ENCODE measurements at regions not wholly inside any gene's neighbourhood (a gene's known extent, or its start where the extent isn't known, plus 50 kb on each side); places are given as distances from the start of the nearest gene placed in this dataset.

DNA sequence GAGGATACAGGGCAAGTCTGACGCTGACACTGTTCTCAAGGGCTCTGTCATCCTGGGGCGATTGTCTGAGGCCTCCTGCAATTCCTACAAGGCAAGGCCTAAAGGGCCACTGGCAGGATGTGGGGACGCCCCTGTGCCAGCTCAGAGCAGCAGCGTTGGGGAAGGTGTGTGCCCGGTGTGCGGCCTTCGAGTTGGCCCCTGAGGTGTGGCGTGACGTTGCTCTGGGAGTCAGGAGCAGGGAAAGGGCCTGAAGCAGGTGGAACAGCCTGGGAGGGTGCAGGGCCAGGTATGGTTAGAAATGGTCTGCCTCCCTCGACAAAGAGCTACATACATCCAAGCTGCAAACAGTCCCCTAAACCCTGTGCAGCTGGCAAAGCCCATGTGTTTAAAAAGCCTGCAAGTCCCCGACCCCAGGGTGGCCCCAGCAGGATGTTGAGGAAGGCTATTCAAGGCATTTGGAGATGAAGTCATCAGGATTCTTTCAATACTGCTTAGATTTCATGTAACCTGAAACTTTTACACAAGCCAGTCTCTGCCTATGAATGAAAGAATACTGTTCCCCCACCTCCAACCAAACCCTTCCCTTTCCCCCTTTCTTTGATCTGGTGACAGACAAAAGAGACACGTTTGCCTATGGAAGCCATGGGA lies 142.5 kb upstream of the TNS3 start:
- no peak for DNase-seq

DNA sequence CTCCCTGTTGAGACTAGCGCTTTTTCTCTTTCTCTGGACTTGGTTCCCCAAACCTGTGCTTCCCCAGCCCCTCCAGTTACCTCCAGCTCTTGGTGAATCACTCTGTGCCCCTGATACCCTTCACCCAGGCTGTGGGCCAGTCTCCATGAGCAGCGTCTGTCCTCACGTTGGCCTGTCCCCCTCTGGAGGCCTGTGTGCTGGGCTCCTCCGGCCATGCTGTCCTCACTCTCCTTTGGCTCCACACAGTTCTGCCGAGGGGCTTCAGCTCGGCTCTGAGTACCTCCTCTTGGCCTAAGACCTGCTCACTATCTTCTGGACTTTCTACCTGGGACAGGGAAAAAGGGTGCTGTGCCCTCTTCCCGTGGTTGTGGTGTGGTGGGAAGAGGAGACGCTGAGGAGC lies 140.2 kb upstream of the TNS3 start:
- DNase-seq: no peak

DNA sequence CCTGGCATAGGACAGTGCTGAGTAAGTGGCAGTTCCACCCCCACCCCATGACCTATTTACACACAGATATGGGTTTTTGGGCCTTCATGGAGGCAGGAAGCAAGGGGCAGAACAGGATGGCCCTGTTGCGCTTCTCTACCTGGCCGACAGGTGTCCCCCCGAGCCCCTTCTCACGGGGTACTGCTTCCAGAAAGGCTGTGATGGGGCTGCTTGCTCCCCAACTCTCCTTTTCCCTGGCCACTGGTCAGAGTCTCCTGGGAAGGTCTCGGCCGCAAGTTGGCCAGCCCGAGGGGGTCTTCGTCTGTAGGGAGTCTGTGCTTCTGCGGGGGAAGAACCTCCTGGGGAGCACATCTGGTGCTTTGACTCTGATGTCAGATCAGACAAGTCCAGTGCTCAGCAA lies 139.8 kb upstream of the TNS3 start:
- DNase-seq: no peak

DNA sequence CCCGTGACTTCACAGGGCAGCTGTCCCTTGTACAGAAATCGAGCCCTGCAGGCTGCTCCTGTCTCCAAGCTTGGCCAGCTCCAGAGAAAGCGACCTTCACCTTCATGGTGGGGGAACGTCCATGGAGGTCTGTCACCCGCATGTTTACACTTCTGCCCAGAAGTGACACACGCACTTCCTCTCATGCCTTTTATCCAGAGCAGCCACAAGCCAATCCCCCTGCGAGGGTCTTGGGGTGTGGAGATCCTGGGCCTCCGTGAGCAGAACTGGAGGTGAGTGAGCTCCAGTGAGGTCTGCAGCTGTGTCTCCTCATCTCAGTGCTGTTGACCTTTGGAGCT lies 139.0 kb upstream of the TNS3 start:
- no peak for DNase-seq

DNA sequence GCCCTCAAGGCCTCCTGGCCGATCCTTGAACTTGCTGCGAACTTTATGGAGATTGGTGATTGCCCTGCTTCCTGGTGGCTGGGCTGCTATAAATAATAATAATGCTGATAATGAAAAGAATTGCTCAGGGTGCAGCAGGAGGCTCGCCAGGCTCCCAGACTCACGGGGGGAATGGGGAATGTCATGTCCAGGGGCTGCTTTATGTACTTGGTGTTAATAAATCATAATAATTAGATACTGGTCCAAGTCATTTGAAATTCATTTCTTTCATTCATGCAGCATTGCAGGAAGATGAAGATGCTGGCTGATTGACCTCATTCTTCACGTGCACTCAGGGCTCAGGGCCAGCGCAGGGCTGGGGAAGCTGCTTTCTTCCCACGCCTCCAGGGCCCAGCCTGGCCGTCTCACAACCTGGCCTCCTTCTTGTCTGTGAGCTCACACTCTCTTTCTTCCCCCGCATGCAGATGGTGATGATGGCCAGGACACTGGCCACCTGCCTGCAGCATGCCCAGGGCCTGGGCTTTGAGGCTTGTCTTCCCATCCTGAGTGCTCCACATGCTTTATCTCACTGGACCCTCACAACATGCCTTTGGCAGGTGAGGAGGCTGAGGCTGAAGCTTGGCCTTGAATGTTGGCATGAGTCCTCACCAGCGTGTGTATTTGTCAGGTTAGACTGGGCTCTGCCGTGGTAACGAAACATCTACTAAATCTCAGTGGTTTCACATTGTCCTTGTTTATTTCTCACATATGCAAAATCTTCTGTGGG lies 138.4 kb upstream of the TNS3 start:
- DNase-seq: no peak

DNA sequence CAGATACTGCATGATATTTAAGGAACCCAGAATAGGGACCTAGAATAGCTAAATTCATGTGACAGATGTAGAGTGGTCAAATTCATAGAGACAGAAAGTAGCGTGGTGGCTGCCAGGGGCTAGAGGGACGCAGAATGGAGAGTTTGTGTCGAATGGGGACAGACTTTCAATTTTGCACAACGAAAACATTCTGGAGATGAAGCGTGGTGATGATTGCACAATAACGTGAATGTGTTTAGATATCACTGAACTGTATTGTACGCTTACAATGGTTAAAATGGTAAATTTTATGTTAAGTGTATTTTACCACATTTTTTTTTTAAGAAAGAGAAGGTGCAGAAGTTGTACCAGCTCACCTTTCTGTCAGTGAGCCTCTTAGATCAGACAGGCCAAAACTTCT lies 137.8 kb upstream of the TNS3 start:
- DNase-seq: no peak

DNA sequence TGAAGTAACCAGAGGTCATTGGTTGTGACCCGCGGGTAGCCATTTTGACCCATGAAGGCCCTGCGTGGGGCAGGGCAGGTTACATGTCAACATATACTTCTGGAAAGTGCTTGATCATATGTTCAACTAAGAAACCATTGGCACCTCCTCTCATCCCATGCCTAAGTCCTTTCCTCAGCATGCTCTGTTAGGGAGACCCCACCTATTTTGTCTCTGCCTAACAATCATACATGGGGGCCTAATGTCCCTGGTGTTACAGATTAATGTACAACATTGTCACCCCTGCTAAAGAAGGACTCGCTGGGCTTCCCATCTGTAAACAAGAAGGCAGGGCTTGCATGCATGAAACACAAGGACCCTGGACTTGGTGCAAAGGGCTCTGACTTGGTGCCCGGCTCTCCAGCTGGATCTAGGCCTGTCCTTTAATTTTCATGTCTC lies 133.7 kb upstream of the TNS3 start:
- DNase-seq: no peak

DNA sequence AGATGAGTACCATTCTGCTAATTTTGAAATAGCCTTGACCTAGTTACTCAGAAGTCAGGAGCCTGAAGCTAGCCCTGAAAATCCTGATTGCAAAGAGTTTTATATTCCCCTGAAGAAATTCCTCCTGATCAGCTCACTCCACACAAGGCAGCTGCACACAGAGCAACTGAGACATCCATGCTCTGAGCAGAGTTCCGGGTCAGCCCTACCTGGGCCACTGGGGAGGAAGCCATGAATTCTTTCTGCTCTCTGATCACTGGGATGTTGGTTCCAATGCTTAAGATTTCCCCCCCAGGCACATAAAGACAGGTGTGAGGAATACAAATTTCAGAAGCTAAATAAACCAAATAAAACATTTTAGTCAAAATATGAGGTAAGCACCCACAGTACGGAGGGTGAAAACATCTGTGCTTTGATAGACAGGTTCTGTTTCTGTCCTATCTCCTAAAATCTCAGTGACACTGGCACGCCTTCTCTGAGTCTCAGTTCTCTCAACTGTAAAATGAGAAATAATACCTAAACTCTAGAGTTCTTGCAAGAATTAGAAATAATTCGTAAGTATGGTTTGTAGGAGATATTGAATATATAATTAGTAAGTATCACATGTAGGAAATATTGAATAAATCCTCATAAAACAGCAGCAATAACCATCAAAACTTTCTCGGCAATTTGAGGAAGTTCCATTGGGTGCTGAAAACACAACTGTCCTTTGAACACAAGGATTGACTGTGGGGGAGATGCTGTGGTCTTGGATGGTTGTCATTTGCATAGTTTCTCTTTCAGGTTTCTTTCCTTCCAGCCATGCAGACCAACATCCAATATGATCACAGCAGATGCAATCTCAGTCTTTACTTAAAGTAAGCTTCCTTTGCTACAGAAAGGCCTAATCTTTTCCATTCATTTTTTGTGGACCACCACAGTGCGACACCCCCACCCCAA lies 133.0 kb upstream of the TNS3 start:
- DNase-seq: no peak

DNA sequence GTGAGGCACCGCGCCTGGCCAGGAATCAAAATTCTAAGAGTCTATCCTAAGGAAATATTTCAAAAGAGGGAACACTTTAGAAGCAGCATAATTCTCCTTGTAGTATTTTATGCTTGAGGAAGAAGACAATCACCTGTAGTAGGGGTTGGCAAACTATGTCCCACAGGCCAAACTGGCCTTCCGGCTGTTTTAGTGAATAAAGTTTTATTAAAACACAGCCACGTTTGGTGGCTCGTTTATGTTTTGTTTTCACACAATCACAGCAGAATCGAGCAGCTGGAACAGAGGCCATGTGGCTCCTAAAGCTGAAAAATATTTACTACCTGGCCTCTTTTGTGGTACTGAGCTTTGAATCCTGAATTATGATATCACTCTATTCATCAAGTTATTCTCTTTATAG lies 131.7 kb upstream of the TNS3 start:
- no peak for DNase-seq

DNA sequence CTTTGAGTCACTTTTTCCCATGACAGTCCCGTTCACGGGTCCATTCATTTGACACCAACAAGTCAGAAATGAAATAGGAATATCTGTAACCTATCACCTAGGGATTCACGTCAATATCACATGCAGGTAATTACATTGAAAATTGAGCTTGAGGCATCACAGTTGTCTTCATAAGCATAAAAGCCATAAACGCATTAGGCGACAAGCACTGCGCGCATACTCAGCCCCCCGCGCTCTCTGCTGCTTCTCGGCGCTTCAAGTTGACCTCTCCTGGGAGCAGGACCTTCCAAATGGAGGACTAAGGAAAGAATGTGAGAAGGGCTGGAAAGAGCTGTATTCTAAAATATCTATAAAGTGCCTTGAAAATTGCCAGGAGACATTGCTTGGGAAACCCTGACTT lies 130.5 kb upstream of the TNS3 start:
- no peak for DNase-seq

DNA sequence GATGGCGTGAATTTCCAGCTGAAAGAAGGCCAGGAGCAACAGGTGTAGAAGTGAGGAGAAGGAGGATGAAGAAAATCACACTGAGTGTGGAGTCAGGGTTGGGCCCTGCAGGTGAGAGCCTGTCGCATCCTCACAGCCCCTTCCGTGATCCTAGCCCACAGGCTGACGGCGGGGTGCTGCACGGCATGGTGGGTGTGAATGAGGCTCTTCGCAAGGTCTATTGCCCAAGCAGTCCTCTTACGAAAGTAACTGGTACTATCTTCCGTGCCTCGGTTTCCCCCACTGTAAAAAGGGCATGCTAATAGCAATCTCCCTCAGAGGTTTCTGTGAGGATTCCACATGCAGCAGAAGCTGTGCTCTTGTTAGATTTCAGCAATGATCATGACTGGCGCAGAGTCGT lies 129.9 kb upstream of the TNS3 start:
- DNase-seq: no peak

DNA sequence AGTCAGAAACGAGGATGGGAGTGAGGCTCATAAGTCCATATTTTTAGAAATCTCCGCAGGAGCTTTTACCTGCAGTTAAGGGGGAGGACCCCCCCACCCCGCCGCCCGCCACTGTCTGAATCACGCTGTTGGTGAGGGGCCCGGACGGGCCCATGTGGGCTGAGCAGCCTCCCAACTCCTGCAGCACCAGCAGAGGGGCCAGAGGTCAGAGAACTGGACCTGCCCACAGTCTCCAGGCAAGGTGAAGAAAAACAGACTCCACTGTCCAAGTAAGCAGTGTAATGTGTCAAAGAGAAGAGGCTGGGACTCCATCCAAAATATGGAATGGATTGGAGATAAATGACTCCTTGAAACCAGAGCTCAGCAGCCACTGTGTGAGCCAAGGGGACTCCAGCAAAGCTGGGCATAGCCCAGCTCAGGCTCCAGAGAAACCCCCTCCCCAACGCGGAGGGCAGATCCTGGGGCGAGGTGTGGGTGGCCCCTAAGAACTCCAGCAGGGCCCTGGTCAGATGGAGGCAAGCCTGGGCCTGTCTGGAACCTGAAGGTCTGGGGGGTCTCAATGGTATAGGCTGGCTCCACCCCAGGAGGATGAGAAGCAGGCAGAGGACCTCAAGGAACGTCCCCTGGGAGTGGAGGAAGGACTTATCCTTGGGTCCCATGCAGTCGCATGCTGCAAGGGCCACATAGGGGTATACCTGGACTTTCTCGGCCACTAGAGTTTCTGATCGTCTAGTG lies 128.5 kb upstream of the TNS3 start:
- DNase-seq: no peak

DNA sequence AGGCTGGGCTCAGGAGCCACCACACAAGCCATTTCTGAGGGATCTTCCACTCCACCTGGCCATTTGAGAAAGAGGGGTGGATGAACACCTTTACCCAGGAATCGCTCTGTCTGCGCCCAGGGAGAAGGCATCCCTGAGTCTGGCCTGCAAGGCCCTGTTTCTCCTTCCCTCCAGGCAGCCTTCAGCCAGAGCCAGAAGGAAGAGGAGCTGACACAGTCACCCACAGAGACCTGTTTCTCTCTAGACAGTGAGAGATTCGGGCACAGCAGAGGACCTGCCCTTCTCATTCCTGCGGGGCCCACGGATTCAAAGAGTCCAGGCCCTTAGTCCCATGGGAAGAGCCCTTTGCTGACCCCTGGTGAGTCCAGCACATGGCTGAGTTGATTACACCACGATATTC lies 127.5 kb upstream of the TNS3 start:
- no peak for DNase-seq

DNA sequence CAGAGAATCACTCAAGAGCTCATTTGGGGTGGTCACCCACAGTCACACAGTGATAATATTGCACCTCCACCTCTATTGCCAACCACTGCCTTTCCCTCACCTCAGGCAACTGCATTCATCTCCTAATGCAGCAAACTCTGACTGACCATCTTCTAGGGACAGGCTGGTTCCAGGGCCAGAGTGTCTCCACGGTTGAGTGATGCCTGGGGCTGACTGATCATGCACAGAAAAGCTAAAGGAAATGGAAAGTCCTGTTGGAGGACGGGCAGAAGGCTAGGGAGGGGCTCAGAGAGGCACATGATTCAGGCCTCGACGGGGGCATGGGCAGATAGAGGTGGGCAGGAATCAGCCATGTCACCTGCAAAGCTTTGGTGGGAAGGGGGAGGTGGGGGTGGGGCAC lies 127.1 kb upstream of the TNS3 start:
- DNase-seq: no peak

DNA sequence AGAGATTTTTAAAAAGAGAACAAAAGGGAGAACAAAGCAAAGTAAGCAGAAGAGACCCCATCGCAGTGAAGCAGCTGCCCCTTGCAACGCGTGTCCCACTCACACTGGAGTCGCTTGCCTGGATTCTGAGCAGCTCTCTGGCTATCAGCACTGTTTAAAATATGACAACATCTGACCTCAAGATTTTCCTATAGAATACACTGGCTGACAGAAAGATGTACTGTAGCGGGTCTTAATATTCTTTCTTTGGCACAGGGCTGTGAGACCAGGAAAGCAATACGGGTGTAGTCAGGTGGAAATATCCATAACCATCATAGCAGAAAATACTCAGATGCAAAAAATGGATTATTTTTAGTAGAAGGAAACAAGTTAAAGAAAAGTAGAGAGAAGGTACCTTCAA lies 125.7 kb upstream of the TNS3 start:
- no peak for DNase-seq

DNA sequence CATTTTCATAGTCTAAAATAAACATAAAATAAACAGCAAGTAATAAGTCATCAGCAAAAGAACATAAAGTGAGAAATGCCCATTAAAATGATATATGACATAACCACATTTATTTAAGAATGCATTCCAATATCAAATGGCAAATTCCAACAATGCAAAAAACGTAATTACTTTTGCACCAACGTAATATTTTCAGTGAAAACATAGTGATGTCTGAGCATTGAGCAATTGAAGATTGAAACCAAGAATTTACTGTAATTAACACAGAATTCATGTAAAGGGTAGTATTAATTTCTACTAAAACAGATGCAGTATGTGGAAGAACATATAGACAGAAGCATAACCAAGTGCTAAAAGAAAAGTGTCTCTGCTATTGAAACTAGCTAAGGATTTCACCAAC lies 123.0 kb upstream of the TNS3 start:
- no peak for DNase-seq

DNA sequence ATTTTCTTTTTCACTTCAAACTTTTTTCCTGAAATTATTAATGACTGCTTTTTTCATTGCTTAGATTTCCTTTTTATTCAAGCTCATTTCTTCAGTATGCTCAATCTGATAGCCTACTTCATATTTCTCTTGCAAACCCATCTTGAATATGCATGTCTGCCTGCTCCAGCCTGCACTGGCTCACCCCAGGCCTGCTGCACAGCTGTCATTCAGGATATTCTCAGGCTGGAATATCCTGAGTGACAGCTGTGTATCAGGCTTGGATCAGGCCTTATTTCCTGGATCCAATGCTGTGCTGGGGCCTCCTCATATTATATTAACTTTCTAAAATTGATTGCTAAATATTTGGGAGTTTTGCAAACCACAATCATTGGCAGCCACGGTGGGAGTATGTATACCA lies 120.2 kb upstream of the TNS3 start:
- DNase-seq: no peak

DNA sequence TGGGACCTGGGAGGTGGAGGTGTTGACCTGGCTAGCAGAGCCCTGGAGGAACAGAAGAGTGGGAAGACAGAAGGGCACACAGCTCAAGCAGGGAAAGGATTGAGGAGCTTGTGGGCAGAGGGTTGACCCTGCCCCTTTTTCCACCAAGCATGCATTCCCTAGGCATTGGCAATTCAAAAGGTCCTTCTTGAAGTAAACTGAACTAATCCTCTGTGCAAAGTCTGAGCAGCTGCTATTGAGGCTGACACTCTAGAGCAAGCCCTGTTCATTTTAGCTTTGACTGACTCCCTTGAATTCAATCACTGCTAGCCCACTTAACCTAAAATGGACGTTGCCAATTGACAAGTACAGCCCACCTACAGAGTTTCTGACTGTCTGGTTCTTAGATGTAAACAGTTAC lies 116.5 kb upstream of the TNS3 start:
- DNase-seq: no peak

DNA sequence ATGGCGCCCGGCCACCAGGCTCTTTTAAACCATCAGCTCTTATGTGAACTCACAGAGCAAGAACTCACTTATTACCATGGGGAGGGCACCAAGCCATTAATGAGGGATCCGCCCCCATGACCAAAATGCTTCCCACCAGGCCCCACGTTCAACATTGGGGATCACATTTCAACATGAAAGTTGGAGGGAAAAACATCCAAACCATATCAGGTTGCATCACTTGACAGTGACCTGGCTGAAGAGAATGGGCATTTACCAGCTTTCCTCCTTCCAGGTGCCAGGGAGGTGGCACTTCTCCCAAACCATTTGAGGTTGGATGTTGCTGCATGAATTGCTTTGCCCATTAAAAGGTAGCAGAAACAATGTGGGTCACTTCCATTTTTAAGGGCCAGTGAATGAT lies 115.6 kb upstream of the TNS3 start:
- no peak for DNase-seq

DNA sequence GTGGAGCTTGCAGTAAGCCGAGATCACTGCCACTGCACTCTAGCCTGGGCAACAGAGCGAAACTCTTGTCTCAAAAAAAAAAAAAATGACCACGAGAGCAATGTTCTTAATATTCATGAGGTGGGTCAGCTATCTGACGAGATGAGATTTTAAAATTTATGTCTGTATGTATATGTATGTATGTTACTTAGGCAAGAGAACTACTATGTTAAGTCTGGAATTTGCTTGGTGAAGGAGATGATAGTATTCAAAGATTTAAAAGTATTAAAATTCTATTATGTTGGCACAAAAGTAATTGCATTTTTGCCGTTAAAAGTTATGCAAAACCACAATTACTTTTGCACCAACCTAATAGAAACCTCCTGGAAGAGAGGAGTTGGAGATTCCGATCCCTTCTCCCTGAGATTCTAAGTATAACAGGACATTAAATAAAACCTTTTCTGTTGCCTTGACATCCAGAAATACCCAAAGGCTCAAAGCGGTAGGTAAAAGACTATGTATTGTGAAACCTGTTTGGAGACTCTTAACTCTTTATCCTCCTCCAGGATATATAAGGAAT lies 114.3 kb upstream of the TNS3 start:
- DNase-seq: no peak

DNA sequence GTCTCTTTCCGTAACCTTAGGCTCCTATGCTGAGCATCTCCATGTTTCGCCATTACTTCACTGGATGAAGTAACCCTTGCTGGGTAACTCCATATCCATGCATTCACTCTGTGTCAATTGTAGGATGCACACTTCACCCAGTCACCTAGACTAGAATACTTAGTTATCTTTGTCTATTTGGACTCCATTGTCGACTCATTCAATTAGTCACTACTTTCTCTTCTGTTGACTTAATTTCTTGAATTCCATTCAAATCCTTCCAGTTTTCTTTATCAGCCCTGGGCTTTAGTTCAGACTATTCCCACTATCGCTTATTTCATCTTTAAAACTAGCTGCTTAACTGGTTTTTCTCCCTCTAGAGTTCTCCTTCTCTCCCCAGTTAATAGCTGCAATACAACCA lies 111.3 kb upstream of the TNS3 start:
- DNase-seq: no peak

DNA sequence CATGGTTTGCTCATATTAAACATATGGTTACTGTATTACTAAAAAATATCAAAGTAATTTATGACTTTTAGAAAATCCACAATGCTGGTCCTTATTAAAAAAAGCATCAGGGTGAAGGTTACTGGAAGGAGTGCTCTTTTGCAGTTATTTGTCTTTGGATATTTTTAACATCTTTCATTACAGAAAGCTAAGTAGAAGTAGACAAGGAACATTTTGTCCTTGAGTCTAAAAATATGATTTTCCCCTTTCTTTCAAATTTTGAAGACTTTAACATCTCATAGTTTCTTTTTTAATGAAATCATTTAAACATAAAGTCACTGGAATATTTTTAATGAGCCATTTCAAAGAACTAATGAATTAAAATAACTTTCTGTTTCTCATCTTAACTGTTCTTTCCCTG lies 110.1 kb upstream of the TNS3 start:
- no peak for DNase-seq
